ENCODE measurements at regions not wholly inside any gene's neighbourhood (a gene's known extent, or its start where the extent isn't known, plus 50 kb on each side); places are given as distances from the start of the nearest gene placed in this dataset.
"Not testable (repeated sequence)": the region's sequence is repeated elsewhere in the genome, so short reads cannot be mapped to it uniquely, and the experiment has no call there.

- no peak for DNase-seq (ENCODE audit: low spot score)
These were observed 261.3 kb upstream of the ANO5 start for GRCh38 chr11:21931436-21932101.

DNA sequence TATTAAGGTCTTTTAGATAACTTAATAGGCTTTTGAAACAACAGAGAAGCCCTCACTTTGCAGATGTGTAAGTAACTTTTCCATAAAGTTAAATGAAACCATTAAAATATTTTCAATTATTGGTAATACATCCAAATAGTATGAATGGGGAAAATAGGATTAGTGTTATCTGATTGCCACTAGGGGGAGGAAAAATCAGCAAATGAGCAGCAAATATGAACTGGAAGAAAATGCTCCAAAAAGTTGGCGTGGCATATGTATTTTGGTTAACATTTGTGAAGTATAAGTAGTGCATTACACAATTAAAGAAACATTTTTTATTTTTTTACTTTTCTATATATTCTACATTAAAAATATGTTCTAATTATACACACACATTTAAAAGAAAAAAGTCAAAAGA lies 259.8 kb upstream of the ANO5 start:
- peak; percentile 13 for DNase-seq (ENCODE audit: low spot score)

GRCh38 chr11:21944577-21944976 lies 248.3 kb upstream of the ANO5 start:
- DNase-seq (ENCODE audit: low spot score) = no peak

- no peak for DNase-seq (ENCODE audit: low spot score)
These were observed 244.0 kb upstream of the ANO5 start for GRCh38 chr11:21948876-21949275.

DNA sequence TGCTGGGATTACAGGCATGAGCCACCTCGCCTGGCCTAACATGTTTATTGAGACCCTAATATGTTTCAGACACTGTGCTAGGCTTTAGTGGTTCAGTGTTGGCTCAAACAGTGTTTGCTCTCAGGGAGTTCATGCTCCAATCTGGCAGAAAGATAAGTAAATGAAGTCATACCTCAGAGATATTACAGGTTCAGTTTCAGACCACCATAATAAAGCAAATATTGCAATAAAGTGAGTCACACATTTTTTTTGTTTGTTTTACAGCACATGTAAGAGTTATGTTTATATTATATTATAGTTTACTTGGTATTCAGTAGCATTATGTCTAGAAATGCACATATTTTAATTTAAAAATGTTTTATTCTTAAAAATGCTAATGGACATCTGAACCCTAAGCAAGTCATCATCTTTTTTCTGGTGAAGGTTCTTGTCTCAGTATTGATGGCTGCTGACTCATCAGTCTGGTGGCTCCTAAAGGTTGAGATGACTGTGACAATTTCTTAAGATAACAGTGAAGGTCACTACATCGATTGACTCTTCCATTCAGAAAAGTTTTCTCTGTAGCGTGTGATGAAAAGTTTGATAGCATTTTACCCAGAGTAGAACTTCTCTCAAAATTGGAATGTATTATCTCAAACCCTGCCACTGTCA lies 243.0 kb upstream of the ANO5 start:
- DNase-seq (ENCODE audit: low spot score) = no peak

- no peak for DNase-seq (ENCODE audit: low spot score)
These were observed 229.9 kb upstream of the ANO5 start for GRCh38 chr11:21963013-21963412.

- no peak for DNase-seq (ENCODE audit: low spot score)
These were observed 227.7 kb upstream of the ANO5 start for GRCh38 chr11:21965221-21965620.

GRCh38 chr11:21968702-21969101 lies 224.2 kb upstream of the ANO5 start:
- no peak for DNase-seq (ENCODE audit: low spot score)

DNA sequence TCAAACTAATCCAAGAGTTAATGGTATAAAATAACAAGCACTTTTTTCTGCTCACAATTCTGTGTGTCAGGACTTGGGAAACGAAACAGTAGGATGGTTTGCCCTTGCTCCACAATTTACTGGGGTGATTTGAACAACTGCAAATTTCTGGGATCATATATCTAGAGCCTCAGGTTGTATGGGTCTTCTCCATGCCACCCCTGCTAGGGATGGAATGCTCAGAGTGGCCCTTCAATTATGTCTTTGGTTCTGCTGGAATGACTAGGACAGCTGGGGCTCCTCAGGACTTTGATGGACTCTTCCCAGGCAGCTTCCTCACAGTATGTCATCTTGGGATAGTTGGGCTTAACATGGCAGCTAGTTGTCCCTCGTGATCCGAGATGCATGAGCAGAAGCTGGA lies 223.0 kb upstream of the ANO5 start:
- DNase-seq (ENCODE audit: low spot score) = no peak

DNA sequence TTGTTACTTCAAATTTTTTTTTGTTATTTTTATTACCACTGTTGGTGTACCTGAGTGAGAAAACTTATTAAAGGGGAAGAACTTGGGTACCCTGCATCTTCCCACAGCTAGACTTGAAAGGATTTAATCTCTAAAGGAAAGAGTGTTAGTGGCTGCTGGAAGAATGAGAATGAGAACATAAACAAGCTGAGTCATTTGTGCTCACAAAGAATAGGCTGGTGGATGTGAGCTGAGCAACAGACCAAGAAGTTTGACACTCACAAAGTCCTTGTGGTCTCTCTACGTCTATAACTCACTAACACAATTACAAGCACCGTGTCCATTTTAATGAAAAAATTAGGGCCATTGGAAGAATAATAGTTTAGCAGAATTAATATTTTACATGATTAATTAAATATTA lies 217.6 kb upstream of the ANO5 start:
- no peak for DNase-seq (ENCODE audit: low spot score)

DNA sequence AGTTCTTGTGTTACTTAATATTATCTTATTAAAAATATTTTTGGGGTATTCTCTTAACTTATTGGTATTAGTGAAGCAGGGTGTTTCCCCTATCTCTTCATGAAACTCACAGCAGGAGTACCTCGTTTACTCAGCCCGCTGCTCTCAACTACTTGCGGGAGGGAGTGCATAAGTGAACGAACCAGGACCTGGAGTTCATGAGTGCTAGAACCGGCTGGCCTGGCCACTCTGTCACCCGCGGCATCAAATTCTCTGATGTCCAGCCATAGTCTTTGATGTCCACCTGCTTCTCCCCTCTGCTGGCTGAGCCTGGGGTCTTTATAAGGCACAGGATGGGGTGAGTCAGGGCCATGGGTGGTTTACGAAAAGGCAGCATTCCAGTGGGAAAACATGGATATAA lies 216.7 kb upstream of the ANO5 start:
- no peak for DNase-seq (ENCODE audit: low spot score)

GRCh38 chr11:21983431-21983830 lies 209.5 kb upstream of the ANO5 start:
- no peak for DNase-seq (ENCODE audit: low spot score)

DNA sequence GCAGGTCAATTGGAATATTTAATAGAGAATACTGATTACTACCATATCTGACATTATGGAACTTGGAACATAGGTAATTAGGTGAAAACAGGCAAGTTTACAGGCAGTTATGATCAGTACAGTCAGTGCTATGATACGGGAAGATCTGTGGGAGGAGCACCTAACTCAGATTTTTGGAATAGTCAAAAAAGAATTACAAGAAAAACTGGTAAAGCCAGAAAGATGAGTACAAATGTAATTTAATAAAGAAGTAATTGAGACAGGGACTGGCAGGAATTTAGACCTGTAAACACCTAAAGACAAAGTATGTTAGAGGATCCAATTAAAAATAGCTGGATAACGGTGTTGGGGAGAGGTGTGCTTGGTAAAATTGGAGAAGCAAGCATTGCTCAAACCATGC lies 206.5 kb upstream of the ANO5 start:
- no peak for DNase-seq (ENCODE audit: low spot score)

- no peak for DNase-seq (ENCODE audit: low spot score)
These were observed 205.6 kb upstream of the ANO5 start for GRCh38 chr11:21987261-21987660.

GRCh38 chr11:21988477-21988876 lies 204.4 kb upstream of the ANO5 start:
- no peak for DNase-seq (ENCODE audit: low spot score)

GRCh38 chr11:22001803-22002202 lies 191.1 kb upstream of the ANO5 start:
- DNase-seq (ENCODE audit: low spot score) = not testable (repeated sequence)

GRCh38 chr11:22006901-22007300 lies 186.0 kb upstream of the ANO5 start:
- no peak for DNase-seq (ENCODE audit: low spot score)

DNA sequence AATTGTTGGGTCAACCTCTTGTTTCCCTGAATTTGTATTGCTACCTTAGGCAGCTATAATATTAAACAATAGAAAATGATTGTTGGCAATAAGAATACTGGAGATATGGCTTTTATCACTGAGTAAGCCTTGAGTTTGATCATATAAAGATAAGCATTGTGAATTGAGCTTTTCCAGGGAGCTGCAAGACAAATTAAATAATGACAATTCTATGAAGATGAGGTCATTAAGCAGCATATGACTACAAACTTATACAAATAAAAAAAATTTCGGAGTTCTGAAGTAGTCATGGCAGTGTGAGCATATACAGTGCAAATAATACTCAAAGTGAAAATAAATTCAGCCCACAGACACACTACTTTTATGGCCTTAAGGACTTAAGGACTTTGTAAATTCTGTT lies 161.1 kb upstream of the ANO5 start:
- DNase-seq (ENCODE audit: low spot score) = no peak

DNA sequence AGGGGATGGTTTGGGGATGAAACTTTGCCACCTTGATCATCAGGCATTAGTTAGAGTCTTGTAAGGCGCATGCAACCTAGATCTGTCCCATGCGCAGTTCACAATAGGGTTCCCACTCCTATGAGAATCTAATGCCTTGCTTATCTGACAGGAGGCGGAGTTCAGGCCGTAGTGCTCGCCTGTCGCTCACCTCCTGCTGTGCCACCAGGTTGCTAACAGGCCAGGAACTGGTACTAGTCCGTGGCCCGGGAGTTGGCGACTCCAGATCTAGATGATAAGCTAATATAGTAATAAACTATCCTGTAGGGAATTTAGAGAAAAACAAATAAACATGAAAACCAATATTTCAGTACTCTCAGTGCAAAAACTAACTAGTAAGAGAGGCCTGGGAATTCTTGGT lies 155.4 kb upstream of the ANO5 start:
- no peak for DNase-seq (ENCODE audit: low spot score)

DNA sequence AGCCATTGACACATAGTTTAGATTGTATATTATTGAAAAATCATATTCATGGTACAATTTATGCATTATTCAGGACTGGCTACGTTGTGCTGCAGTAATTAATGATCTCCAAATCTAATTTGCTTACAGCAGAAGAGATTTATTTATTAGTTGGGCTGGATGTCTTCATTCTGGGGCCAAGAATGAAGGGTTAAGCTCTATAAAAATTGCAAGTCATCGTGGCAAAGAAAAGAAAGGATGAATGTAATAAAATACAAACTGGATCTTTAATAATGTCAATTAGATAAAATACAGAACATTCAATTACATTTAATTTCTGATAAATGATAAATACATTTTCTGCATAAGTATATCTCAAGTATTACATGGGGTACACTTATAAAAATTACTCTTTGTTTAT lies 151.8 kb upstream of the ANO5 start:
- no peak for DNase-seq (ENCODE audit: low spot score)

DNA sequence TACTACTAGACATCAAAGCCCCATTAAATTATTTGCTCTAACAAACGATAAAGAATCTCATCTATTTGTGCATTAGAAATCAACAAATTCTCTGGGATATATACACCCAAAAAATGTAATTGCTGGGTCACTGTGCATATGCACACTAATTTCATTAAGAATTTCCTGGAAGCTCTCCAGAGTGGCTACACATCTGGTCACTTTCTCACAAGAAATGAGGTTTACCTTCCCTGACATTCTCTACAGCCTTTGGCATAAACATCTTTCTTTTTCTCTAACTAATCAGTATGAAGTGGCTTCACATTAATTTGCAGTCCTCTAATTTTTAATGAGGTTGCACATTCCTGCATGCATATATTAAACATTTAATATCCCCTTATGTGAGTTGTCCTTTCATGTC lies 150.8 kb upstream of the ANO5 start:
- no peak for DNase-seq (ENCODE audit: low spot score)

GRCh38 chr11:22044126-22044525 lies 148.8 kb upstream of the ANO5 start:
- no peak for DNase-seq (ENCODE audit: low spot score)

DNA sequence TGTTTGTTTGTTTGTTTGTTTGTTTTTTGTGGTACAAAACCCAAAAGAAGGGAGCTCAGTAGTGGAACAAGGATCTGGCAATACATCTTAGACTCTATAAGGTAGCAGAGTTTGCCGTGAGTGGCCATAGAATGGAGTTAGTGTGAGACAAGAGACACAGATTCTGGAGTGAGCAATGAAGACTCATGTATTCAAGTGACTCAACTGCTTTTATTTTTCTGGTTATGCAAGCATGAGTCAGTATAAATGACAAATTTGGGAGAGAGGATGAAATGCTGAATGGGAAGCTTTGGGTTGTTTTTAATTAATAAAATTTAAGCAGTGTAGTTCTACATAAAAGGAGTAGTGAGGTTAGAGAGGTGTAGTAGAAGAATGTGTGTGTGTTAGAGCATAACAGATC lies 143.6 kb upstream of the ANO5 start:
- DNase-seq (ENCODE audit: low spot score) = no peak

DNA sequence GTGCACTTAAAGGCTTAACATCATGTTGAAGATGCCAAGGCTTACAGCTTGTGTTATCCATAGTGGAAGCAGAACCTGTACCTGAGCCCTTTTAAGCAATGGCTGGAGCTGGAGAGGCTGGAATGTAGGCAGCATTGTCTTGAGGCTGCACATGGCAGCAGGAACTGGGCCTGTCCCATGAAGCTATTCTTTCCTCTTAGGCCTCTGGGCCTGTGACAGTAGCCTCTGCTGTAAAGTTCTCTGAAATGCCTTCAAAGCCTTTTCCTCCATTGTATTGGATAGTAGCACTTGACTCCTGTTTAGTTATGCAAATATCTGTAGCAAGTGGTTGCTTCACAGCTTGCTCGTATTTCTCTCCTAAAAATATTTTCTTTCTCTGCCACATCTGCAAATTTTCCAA lies 127.4 kb upstream of the ANO5 start:
- DNase-seq (ENCODE audit: low spot score) = no peak
